Mucosa of descending colon (tissue), 3 donors: ENCODE measurements at regions not wholly inside any gene's neighbourhood (a gene's known extent, or its start where the extent isn't known, plus 50 kb on each side); places are given as distances from the start of the nearest gene placed in this dataset.

Experiments
- ATAC-seq: fragments of 200-7000 bp; cut with Tn5 transposase; one replicate; pipeline ENCODE4 v1.9.1; 2020; ENCODE audit warnings: mild to moderate bottlenecking, moderate library complexity
- DNase-seq, 3 donors: peaks; one replicate each; pipeline ENCODE4 v3.0.0-alpha.2; 2020
- H3K36me3 ChIP-seq: fragments of 200-600 bp; one replicate; pipeline ENCODE4 v1.8.0; 2021; ENCODE audit warnings: low read depth, mild to moderate bottlenecking
- H3K4me1 ChIP-seq: fragments of 200-600 bp; one replicate; pipeline ENCODE4 v1.8.0; 2021; ENCODE audit warnings: low read depth, mild to moderate bottlenecking
- H3K4me3 ChIP-seq: fragments of 200-600 bp; one replicate; pipeline ENCODE4 v1.8.0; 2021; ENCODE audit warnings: mild to moderate bottlenecking
- H3K9me3 ChIP-seq: fragments of 200-600 bp; one replicate; pipeline ENCODE4 v1.8.0; 2021; ENCODE audit warnings: mild to moderate bottlenecking
- intact Hi-C, 2 donors: fragments of 100-400 bp; cut with DNase I in 1 of 2; cut with micrococcal nuclease in 1 of 2; formaldehyde crosslinking; loops; one replicate each; pipeline versions ENCODE4 v1.11.0 to v1.11.1; 2022; cut with DNase I, micrococcal nuclease
- TF ChIP-seq, protein P1 (sequence below): fragments of 200-600 bp; IDR thresholded peaks from one replicate; pipeline ENCODE4 v1.8.0; 2022; ENCODE audit warnings: antibody characterized with exemption, mild to moderate bottlenecking
- donor health status: DM: no; HTN: no; CAD: no; lungs with moderate emphysema.
- donor health status: DM: no; HTN: no; CAD: no.
- donor health status: DM: no; HTN: yes; CAD: no.

DNA sequence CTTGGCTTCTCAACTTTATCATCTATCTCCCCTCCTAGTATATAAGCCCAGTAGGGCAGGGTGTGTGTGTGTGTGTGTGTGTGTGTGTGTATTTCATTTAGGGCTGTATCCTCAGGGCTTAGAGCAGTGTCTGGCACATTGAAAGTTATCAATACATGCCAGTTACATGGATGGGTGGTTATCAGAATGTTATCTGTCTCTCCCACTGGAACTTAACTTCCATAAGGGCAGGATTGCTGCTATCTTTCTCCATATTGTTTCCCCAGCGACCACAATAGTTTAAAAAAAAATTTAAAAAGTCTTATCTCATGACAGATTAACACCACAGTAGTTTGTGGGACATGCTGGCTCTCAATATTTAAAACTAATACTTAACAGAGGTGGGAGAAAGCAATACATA is 488.9 kb downstream of the PLCL1 start:
- ATAC-seq: no peak
- intact Hi-C loops: no loop called here

DNA sequence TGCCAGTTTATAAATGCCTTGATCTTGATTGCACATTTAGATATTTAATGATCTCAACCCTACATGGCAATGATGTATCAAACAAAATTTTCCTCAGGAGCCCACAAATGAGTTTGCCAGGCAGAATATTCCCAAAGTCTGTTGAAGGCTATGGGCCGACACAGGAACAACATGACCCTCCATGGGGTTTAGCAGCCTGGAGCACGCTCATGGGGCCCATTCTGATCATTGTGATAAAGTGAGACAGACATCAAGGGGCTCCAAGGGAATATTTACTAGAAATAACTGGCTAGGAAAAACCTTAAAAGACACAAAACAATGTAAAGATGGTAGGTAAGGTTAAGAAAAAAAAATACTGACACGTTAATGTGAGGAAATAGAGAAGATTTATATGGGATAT is 485.4 kb downstream of the PLCL1 start:
- TF ChIP-seq, protein P1, sequence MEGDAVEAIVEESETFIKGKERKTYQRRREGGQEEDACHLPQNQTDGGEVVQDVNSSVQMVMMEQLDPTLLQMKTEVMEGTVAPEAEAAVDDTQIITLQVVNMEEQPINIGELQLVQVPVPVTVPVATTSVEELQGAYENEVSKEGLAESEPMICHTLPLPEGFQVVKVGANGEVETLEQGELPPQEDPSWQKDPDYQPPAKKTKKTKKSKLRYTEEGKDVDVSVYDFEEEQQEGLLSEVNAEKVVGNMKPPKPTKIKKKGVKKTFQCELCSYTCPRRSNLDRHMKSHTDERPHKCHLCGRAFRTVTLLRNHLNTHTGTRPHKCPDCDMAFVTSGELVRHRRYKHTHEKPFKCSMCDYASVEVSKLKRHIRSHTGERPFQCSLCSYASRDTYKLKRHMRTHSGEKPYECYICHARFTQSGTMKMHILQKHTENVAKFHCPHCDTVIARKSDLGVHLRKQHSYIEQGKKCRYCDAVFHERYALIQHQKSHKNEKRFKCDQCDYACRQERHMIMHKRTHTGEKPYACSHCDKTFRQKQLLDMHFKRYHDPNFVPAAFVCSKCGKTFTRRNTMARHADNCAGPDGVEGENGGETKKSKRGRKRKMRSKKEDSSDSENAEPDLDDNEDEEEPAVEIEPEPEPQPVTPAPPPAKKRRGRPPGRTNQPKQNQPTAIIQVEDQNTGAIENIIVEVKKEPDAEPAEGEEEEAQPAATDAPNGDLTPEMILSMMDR: no peak
- H3K9me3 ChIP-seq: no peaks in the 10 kb centered on the region
- DNase-seq (no peak), ATAC-seq (no peak)
- intact Hi-C loops: no loop called here
- no peaks in the 10 kb centered on the region for H3K36me3 ChIP-seq
- no peaks in the 10 kb centered on the region for H3K4me1 ChIP-seq
- H3K4me3 ChIP-seq: no peak overlapping the region

More for the DNA sequence above, 488.9 kb downstream of the PLCL1 start:
- Histone ChIP-seq H3K36me3 (no peaks in the 10 kb centered on the region), H3K9me3 (no peaks in the 10 kb centered on the region), H3K4me3 (no peak overlapping the region), H3K4me1 (no peaks in the 10 kb centered on the region)
- TF ChIP-seq, protein P1: no peak
- DNase-seq: no peak

DNA sequence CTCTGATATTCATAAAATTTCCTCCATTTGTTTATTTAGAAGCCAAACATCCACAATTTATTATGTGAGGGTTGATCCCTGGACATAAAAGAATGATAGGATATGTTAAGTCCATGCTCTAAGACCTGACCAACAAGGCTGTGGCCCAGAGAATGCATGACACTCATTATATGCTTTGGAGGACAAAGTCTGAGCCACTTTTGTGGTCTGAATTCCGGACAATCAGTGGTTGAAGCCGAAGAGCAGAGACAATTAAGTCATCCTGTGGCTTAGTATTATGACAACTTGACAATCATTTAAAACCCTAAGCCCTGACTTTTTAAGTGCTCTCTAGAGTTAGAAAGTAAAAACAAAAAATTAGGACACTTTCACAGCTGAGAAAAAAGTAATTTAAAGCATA is 483.3 kb downstream of the PLCL1 start:
- no peaks in the 10 kb centered on the region for H3K9me3 ChIP-seq
- TF ChIP-seq, protein P1: no peak
- no peaks in the 10 kb centered on the region for H3K36me3 ChIP-seq
- DNase-seq (no peak), ATAC-seq (no peak)
- H3K4me1 ChIP-seq: no peaks in the 10 kb centered on the region
- intact Hi-C loops: no loop called here
- H3K4me3 ChIP-seq: no peak overlapping the region

- intact Hi-C loops: no loop called here
- Histone ChIP-seq H3K9me3 (no peaks in the 10 kb centered on the region), H3K4me3 (no peak overlapping the region), H3K4me1 (no peaks in the 10 kb centered on the region), H3K36me3 (no peaks in the 10 kb centered on the region)
- ATAC-seq (no peak), DNase-seq (no peak)
- TF ChIP-seq, protein P1: no peak
Observed at GRCh38 chr2:198285216-198285615, 480.8 kb downstream of the PLCL1 start.

DNA sequence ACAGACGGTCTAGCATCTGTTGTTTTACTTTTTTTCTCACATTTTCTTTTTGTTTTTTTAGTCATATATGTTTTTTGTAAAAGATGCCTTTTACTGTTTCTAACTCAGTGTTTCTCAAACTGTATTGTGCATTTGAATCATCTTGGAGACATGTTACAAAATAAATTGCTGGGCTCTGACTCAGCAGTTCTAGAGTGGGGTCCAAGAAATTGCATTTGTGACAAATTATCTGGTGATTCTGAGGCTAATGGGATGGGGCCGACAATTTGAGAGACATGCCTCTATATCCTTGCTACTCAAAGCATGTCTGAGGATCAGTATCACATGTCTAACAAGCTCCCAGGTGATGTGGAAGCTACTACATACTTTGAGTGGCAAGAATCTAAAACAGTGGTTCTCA is 478.8 kb downstream of the PLCL1 start:
- Histone ChIP-seq H3K4me3 (no peak overlapping the region), H3K9me3 (no peaks in the 10 kb centered on the region), H3K4me1 (no peaks in the 10 kb centered on the region), H3K36me3 (no peaks in the 10 kb centered on the region)
- no peak for DNase-seq
- TF ChIP-seq, protein P1: no peak
- ATAC-seq: no peak
- intact Hi-C loops: no loop called here

DNA sequence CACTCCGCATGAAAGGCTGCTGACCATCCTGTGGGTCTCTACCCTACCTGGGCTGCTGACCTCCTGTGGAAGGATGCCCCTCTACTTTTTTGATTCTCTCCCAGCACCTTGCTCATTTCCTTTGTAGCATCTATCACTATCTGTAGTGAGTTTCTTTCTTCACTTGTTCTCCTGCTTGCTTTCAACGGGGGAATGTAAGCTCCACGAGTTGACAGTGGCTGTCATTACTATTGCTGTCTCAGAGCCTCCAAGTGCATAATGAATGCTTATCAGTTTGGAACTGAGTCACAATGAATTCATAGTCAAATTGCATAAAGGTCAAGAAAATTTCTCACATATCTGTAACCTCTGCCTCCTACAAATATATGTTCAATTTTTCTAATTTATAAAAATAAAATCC is 477.7 kb downstream of the PLCL1 start:
- ATAC-seq (no peak), DNase-seq (no peak)
- intact Hi-C loops: no loop called here
- TF ChIP-seq, protein P1: no peak
- Histone ChIP-seq H3K36me3 (no peaks in the 10 kb centered on the region), H3K9me3 (no peaks in the 10 kb centered on the region), H3K4me1 (no peaks in the 10 kb centered on the region), H3K4me3 (no peak overlapping the region)
